Mammary epithelial cell (primary cell): ENCODE measurements at regions not wholly inside any gene's neighbourhood (a gene's known extent, or its start where the extent isn't known, plus 50 kb on each side); places are given as distances from the start of the nearest gene placed in this dataset.

Source experiments
- EZH2 ChIP-seq: IDR thresholded peaks from 2 replicates; pipeline ENCODE4 v1.6.1; 2012; ENCODE audit warnings: low read length, inconsistent platforms, borderline replicate concordance
- TF ChIP-seq, protein P1 (sequence below), 2 donors: IDR thresholded peaks in 1 of 2; conservative IDR thresholded peaks in 1 of 2; 2 replicates each; pipeline ENCODE4 v1.5.1; 2011 to 2012; ENCODE audit warnings: inconsistent platforms in 2 of 2, low read length in 2 of 2, mild to moderate bottlenecking in 2 of 2, control low read depth in 1 of 2, low read depth in 1 of 2; ENCODE audit not compliant: insufficient read depth in 1 of 2; ENCODE audit errors: extremely low read depth in 1 of 2

DNA sequence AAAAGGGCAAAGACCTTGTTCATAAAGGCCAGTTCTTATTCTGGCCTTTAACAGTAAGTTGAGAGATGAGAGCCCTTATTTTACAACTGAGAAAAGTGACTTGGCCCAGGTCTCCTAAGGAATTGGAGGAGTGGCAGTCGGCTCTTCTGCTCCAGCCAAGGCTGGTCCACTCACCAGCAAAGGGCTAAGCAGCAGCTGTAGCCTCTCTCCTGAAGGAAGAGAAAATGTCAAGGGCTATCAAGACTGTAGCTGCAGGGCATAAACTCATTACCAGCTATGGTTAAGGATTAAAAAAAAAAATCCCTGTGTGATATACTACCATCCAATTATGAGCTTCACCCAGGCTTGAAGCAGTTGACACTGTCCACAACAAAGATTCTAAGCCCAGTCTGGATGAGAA lies 138.6 kb upstream of the RAD23B start:
- TF ChIP-seq, protein P1, sequence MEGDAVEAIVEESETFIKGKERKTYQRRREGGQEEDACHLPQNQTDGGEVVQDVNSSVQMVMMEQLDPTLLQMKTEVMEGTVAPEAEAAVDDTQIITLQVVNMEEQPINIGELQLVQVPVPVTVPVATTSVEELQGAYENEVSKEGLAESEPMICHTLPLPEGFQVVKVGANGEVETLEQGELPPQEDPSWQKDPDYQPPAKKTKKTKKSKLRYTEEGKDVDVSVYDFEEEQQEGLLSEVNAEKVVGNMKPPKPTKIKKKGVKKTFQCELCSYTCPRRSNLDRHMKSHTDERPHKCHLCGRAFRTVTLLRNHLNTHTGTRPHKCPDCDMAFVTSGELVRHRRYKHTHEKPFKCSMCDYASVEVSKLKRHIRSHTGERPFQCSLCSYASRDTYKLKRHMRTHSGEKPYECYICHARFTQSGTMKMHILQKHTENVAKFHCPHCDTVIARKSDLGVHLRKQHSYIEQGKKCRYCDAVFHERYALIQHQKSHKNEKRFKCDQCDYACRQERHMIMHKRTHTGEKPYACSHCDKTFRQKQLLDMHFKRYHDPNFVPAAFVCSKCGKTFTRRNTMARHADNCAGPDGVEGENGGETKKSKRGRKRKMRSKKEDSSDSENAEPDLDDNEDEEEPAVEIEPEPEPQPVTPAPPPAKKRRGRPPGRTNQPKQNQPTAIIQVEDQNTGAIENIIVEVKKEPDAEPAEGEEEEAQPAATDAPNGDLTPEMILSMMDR (conservative IDR thresholded peaks at IDR 0.05 in 1 of 2, IDR thresholded peaks at IDR 0.05 in 1 of 2; ENCODE audit: extremely low read depth in 1 of 2, insufficient read depth in 1 of 2, low read depth in 1 of 2, low read length in 2 of 2), result no peak
- no peak for TF ChIP-seq EZH2
